GM12892 (cell line): ENCODE measurements at regions not wholly inside any gene's neighbourhood (a gene's known extent, or its start where the extent isn't known, plus 50 kb on each side); places are given as distances from the start of the nearest gene placed in this dataset.
A peak's percentile ranks its signal among the peaks of the same experiment; 100 is the strongest.

Source experiments
- DNase-seq: peaks from one replicate; pipeline ENCODE4 v3.0.0; 2011; ENCODE audit not compliant: insufficient read length
- FAIRE-seq: peaks from 2 replicates; lab custom pipeline; 2011; peaks lifted over from hg19 to GRCh38; lab: Jason Lieb, UNC
- POLR2A ChIP-seq: IDR thresholded peaks from 2 replicates; pipeline ENCODE4 v1.6.1; 2011; ENCODE audit warnings: low read depth, low read length, control low read depth
- POLR2AphosphoS5 ChIP-seq: IDR thresholded peaks from 2 replicates; pipeline ENCODE4 v1.6.1; 2011; ENCODE audit warnings: low read depth, low read length, control low read depth
- TAF1 ChIP-seq: IDR thresholded peaks from 2 replicates; pipeline ENCODE4 v1.6.1; 2011; ENCODE audit warnings: low read depth, mild to moderate bottlenecking, control low read depth, low read length, borderline replicate concordance

GRCh38 chr20:11544029-11544678 is 373.5 kb upstream of the BTBD3 start:
- DNase-seq (no peak), FAIRE-seq (peak; percentile 74)
- no peak for TF ChIP-seq POLR2AphosphoS5
- no peak for TF ChIP-seq TAF1
- no peak for TF ChIP-seq POLR2A

DNA sequence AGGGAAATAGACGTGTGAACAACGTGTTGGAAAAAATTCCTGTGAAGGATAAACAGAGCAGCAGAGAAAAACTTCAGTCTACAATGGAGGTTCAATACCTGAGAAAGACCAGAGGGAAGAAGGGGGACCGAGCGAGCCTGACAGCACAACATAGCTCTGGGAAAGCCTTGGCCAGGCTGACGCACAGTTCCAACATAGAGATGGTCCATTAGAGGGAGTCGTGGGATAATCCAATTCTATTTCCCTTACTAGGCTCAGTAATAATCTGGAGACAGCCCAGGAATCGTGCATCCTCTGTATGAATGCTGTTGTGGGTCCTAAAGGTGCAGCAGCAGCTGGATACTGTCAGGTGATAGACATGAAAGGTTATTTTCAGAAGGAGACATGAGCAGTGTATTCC is 370.8 kb upstream of the BTBD3 start:
- no peak for TF ChIP-seq POLR2AphosphoS5
- no peak for TF ChIP-seq POLR2A
- no peak for TF ChIP-seq TAF1
- DNase-seq (no peak), FAIRE-seq (no peak)

- FAIRE-seq (no peak), DNase-seq (no peak)
- TF ChIP-seq POLR2AphosphoS5 (no peak), POLR2A (no peak), TAF1 (no peak)
Measured at GRCh38 chr20:11549172-11550103, 368.3 kb upstream of the BTBD3 start.

GRCh38 chr20:11550657-11551338 is 366.9 kb upstream of the BTBD3 start:
- TF ChIP-seq POLR2AphosphoS5 (no peak), POLR2A (no peak), TAF1 (no peak)
- FAIRE-seq = no peak
- DNase-seq = no peak

- no peak for FAIRE-seq
- TF ChIP-seq POLR2AphosphoS5 (no peak), TAF1 (no peak), POLR2A (no peak)
- no peak for DNase-seq
Measured at GRCh38 chr20:11551479-11551878, 366.2 kb upstream of the BTBD3 start.

DNA sequence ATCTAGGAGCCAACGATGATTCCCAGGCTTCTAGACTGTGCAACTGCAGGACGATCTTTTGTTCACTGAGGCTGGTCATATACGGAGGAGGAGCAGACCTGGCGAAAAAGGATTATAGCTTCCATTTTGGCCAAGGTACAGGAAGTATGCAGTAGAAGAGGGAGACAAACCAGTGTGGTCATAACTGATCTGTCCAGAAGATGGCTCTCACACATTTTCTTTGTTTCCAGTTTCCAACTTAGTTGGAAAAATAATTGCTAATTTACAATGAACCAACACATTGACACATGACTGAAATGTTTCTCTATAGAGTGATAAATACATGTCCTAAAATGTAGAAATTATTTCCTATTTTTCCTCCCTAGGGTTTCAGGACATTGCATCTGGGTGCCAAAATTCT is 364.1 kb upstream of the BTBD3 start:
- no peak for FAIRE-seq
- TF ChIP-seq POLR2A (no peak), POLR2AphosphoS5 (no peak), TAF1 (no peak)
- DNase-seq = no peak

- DNase-seq (no peak), FAIRE-seq (no peak)
- TF ChIP-seq POLR2A (no peak), TAF1 (no peak), POLR2AphosphoS5 (no peak)
Measured at GRCh38 chr20:11555510-11555909, 362.2 kb upstream of the BTBD3 start.

DNA sequence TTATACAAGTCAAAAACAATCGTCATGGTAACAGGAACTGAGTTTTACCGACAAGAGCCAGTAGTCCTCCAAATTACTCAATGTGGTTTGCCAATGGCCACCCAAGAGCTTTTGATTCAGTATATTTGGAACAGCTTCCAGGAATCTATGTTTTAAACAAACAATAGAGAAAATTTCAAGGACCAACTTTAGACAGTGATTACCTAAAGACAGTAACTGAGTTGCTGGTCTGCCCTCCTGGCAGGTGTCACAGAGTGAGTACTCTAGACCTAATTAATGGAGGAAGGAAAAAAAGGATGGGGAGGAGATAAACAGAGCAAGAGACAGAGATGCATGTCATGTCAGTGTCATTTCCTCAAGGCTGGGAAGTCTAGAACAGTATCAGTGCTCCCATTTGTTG is 361.3 kb upstream of the BTBD3 start:
- TF ChIP-seq TAF1 (no peak), POLR2A (no peak)
- FAIRE-seq (no peak), DNase-seq (no peak)

- no peak for FAIRE-seq
- DNase-seq = no peak
- TF ChIP-seq TAF1 (no peak), POLR2AphosphoS5 (no peak), POLR2A (no peak)
Measured at GRCh38 chr20:11564491-11564890, 353.2 kb upstream of the BTBD3 start.

GRCh38 chr20:11569163-11569562 is 348.5 kb upstream of the BTBD3 start:
- TF ChIP-seq POLR2AphosphoS5 (no peak), TAF1 (no peak), POLR2A (no peak)
- DNase-seq = no peak
- FAIRE-seq = no peak

GRCh38 chr20:11573507-11573906 is 344.2 kb upstream of the BTBD3 start:
- no peak for TF ChIP-seq TAF1
- TF ChIP-seq POLR2AphosphoS5 = no peak
- TF ChIP-seq POLR2A = no peak
- FAIRE-seq (no peak), DNase-seq (no peak)
